GM19395 (cell line): ENCODE measurements at regions not wholly inside any gene's neighbourhood (a gene's known extent, or its start where the extent isn't known, plus 50 kb on each side); places are given as distances from the start of the nearest gene placed in this dataset.
A peak's percentile ranks its signal among the peaks of the same experiment; 100 is the strongest.

Source experiments
- ATAC-seq: cut with Tn5 transposase; IDR thresholded peaks from one replicate; pipeline ENCODE4 v1.9.1; 2021; ENCODE audit warnings: mild to moderate bottlenecking, moderate library complexity; ENCODE audit not compliant: unreplicated experiment

- ATAC-seq: no peak
Observed at GRCh38 chr2:12227941-12228608, 481.6 kb downstream of the LPIN1 start.

DNA sequence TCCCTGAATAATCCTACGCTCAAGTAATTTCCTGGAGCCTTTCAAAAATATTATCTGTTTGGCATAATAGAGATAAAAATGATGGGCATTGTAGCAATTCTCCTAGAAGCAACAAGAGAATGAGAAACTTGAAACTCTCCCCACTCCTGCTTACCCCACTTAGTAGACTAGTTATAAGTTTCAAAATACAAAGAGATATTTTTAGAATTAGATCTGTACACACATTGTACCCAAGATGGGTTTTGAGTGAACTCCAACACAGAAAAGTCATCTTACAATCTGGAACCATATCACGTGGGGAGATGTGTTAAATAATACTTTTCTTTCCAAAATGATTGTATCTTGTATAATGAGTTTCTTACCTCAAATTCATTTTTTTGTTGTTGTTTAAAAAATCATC is 484.9 kb downstream of the LPIN1 start:
- ATAC-seq: no peak

- ATAC-seq: no peak
Observed at GRCh38 chr2:12232876-12233275, 483.9 kb upstream of the TRIB2 start.

DNA sequence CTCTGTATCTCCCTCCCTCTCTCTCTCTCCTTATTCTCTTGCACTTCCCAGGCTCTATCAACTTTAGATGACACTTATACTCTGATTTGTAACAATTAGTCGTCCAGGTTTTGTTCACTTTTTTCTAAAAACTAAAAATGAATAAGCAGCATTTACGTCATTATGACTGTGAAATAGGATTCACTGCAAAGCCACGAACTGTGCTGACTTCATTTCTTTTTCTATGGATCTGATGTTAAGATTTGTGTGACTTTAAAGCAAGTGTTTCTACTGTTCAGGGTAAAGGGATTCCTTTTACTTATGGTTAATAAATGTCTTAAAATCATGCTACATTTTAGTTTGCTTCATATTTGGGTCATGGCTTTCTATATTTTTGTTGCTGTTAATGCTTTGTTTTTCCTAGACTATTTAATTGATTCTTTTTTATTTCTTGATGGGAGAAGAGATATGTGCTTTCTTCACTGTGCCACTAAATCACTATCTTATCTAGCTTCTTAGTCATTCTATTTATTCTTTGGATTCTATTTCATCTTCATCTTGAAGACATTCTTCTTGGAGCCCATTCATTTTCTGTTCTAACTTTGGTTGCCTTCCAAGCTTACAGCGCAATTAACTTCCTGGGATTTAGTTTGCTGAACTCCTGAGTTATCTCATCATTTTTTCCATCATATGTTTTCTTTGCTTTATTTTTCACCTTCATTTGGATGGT is 480.4 kb upstream of the TRIB2 start:
- ATAC-seq: no peak

DNA sequence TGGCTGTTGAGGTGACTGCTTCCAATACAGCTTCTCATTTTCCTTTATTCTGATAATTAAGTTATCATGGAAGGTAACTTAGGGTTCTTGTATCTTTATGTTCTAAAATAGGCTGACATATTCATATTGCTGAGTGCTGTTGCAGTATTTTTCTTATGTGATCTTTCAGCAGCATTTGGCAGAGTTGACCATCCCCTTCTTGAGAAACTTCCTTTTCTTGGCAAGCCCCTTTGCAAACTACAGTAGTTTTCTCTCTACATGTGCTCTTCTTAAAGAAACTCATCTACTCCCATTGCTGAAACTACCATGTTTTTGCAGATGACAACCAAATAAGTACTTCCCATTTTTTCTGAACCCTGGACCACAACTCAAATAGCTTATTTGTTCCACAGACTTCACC is 476.5 kb upstream of the TRIB2 start:
- no peak for ATAC-seq

GRCh38 chr2:12243381-12243780 is 473.4 kb upstream of the TRIB2 start:
- ATAC-seq: no peak

- no peak for ATAC-seq
Observed at GRCh38 chr2:12244070-12244469, 472.7 kb upstream of the TRIB2 start.

GRCh38 chr2:12251121-12251520 is 465.6 kb upstream of the TRIB2 start:
- no peak for ATAC-seq

- no peak for ATAC-seq
Observed at GRCh38 chr2:12251749-12252148, 465.0 kb upstream of the TRIB2 start.

DNA sequence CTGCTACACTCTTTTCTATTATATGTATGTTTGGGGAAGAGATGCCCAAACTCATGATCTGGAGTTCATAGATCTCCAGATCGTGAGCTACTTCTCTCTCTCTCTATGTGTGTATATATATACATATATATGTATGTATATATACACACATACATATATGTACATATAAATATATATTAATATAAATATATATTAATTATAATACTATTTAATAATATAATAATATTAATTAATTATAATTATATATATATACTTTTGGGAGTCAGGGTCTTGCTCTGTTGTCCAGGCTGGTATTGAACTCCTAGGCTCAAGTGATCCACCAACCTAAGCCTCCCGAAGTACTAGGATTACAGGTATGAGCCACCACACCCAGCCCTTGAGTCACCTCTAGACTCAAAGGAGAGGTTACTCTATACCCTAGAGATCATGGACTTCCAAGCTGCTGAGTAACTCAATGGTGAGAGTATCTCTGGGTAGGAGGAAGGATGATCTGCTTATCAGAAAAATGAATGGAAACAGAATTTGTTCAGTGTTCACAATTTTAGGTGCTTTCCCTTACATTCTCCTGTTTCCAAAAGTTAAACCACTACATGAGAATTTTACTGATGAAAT is 463.5 kb upstream of the TRIB2 start:
- ATAC-seq: no peak

DNA sequence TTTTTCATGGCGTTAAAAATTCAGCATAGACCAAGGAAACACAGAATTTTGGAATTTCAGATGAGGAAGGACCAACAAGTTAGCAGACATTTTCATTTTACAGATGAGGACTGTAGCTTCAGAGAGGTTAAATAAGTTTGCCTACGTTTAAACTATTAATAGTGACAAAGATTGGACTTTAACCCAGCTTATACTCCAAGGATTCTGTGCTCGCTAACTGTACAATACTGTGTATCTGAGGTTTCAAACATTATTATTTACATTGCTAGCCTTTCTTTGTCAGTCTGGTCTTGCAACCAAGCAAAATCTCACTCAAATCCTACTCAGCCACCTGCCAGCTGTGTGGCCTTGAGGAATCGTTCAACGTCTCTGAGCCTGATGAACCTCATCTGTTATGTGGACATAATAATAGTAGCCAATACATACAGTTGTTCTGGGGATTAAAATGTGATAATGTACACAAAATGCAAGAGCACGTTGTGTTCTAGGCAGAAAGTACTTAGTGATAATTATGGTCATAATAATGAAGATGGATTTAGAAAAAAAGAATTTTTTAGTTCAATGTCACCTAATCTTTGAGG is 462.4 kb upstream of the TRIB2 start:
- no peak for ATAC-seq

DNA sequence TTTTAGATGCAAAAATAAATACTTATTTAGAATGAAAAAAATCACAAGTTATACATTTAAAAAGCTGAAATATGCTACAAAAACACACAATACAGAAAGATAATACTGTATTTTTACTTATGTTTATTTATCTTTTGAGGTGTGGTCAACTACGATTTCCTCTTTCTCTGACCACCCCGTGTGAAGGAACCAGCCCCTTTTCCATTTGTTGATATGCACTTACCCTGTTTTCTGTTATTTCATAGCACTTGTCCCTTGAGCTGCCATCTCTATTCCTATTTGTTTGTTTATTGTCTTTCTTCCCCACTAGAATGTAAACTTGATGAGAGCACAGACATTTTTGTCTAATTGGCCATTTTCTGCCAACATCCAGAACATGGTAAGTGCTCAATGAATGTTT is 460.5 kb upstream of the TRIB2 start:
- no peak for ATAC-seq

DNA sequence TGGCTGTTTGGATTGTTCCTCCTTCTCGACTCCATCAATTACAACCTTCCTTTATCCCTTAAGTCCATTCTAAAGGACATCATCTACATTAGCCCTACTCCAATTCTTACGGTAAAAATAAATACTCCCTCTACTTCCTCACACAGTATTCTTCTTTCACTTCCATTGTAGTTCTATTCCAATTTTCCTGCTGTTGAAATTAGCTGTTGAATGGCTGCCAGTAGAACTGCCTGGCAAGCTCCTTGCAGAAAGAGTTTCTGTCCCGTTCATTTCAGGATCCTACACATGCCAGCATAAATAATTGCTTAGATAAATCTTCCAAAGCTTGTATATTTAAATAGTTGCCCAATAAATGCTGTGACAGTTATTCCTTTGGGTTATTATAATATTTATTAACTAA is 459.3 kb upstream of the TRIB2 start:
- ATAC-seq: no peak

- no peak for ATAC-seq
Observed at GRCh38 chr2:12259493-12259892, 457.2 kb upstream of the TRIB2 start.

DNA sequence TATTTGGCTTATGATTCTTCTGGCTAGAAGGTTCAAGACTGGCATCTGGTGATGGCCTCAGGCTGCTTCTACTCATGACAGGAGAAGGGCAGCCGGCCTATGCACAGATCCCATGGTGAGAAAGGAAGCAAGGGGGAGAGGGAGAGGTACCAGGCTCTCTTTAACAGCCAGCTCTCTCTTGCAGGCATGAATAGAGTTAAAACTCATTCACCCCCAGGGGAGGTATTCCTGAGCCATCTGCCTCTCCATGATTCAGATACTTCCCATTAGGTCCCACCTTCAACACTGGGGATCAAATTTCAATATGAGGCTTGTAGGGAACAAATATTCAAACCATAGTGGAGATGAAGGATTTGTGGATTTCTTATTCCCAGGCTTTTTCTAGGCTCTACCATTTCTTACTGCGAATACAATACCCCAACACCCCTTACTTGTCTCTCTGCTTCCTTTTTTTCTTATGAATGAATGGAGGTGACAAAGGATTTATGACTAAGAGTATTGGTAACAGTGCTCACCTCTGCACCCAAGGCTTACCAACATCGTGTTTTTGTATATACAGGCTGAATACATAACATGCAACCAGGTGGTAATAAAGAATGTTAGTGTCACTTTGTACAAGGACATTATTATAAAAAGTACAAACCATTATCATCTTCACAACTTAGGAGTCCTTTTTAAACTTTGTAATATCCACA is 454.6 kb upstream of the TRIB2 start:
- ATAC-seq: peak; percentile 21

- ATAC-seq: peak; percentile 81
Observed at GRCh38 chr2:12262681-12263436, 453.9 kb upstream of the TRIB2 start.

- ATAC-seq: no peak
Observed at GRCh38 chr2:12263730-12264129, 453.0 kb upstream of the TRIB2 start.

DNA sequence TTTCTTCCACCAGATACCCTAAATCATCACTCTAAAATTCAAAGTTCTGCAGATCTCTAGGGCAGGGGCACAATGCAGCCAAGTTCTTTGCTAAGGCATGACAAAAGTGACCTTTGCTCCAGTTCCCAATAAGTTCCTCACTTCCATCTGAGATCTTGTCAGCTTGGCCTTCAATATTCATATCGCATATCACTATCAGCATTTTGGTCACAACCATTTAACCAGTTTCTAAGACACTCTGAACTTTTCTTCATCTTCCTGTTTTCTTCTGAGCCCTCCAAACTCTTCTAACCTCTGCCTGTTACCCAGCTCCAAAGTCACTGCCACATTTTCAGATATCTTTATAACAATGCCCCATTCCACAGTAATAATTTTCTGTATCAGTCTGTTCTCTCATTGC is 452.6 kb upstream of the TRIB2 start:
- no peak for ATAC-seq

- no peak for ATAC-seq
Observed at GRCh38 chr2:12265646-12266045, 451.1 kb upstream of the TRIB2 start.

DNA sequence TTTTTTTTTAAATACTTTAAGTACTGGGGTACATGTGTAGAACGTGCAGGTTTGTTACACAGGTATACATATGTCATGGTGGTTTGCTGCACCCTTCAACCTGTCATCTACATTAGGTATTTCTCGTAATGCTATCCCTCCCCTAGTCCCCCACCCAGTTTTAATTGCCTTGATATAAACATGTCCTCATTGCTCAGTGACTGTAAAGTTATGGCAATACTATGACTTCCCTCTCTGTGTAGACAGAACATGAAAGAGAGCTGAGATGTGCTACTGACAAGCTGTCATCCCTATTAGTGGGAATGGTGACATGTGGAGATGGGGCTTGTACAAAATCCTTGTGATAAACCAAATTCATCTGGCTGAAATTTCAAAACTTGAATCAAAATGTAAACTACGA is 449.7 kb upstream of the TRIB2 start:
- ATAC-seq: no peak
